GM12878 (cell line): ENCODE measurements at regions not wholly inside any gene's neighbourhood (a gene's known extent, or its start where the extent isn't known, plus 50 kb on each side); places are given as distances from the start of the nearest gene placed in this dataset.

Experiments used
- ATAC-seq: fragments of 200-7000 bp; cut with Tn5 transposase; 3 replicates; pipeline ENCODE4 v1.9.1; 2020; ENCODE audit warnings: mild to moderate bottlenecking, moderate library complexity
- BruUV-seq: library from RNA; stranded (reverse); fragments of 400-500 nt; replicated peaks from 2 replicates; lab custom pipeline; 2021; lab: Mats Ljungman, UMichigan
- CTCF ChIA-PET: fragments of 300-600 bp; sonication (Branson Sonifier 250); formaldehyde crosslinking; extraction: SDS; loops from one replicate; lab custom pipeline; 2021; ENCODE audit warnings: inconsistent platforms; lab: Yijun Ruan, JAX
- POLR2A ChIA-PET: fragments of 350-600 bp; formaldehyde crosslinking; extraction: SDS; loops from one replicate; lab custom pipeline; 2021; ENCODE audit warnings: inconsistent platforms; lab: Charles Lee
- RAD21 ChIA-PET: fragments of 300-600 bp; sonication (Branson Sonifier 250); formaldehyde crosslinking; loops from one replicate; lab custom pipeline; 2023; ENCODE audit warnings: antibody characterized with exemption; ENCODE audit not compliant: unreplicated experiment; lab: Charles Lee
- SMC1A ChIA-PET: fragments of 300-600 bp; sonication (Branson Sonifier 250); formaldehyde crosslinking; loops from one replicate; lab custom pipeline; 2023; ENCODE audit not compliant: unreplicated experiment, uncharacterized antibody; lab: Charles Lee
- DNase-seq: peaks from one replicate; pipeline ENCODE4 v3.0.0-alpha.2; 2011; ENCODE audit warnings: low read depth, low spot score
- FAIRE-seq: peaks from 3 replicates; lab custom pipeline; 2011; peaks lifted over from hg19 to GRCh38; lab: Jason Lieb, UNC
- H2AFZ ChIP-seq: 2 replicates; pipeline ENCODE4 v1.6.0; 2011; ENCODE audit warnings: low read depth, low read length, control low read depth; ENCODE audit not compliant: control insufficient read depth
- H3K27ac ChIP-seq: 2 replicates; pipeline ENCODE4 v1.5.1; 2011; ENCODE audit warnings: control low read depth; ENCODE audit not compliant: control insufficient read depth, insufficient read depth
- H3K27me3 ChIP-seq, 2 experiments: replicated peaks in 1 of 2; 2 replicates each; pipeline versions ENCODE4 v1.6.0 to v1.6.1; 2011; ENCODE audit warnings: low read length in 1 of 2; ENCODE audit not compliant: control insufficient read depth in 2 of 2, insufficient read depth in 2 of 2
- H3K36me3 ChIP-seq, 2 experiments: 2 replicates each; pipeline ENCODE4 v1.5.1; 2011; ENCODE audit warnings: low read length in 1 of 2; ENCODE audit not compliant: control insufficient read depth in 2 of 2, insufficient read depth in 2 of 2
- H3K4me1 ChIP-seq: 2 replicates; pipeline ENCODE4 v1.6.1; 2011; ENCODE audit warnings: mild to moderate bottlenecking, low read length, moderate library complexity, mixed read lengths; ENCODE audit not compliant: control insufficient read depth, insufficient read depth
- H3K4me2 ChIP-seq: 2 replicates; pipeline ENCODE4 v1.6.0; 2011; ENCODE audit warnings: control low read depth; ENCODE audit not compliant: control insufficient read depth, insufficient read depth
- H3K4me3 ChIP-seq: fragments of 200-600 bp; sonication (generic); 2 replicates; pipeline ENCODE4 v1.5.1; 2016
- H3K79me2 ChIP-seq: 2 replicates; pipeline ENCODE4 v1.6.0; 2011; ENCODE audit warnings: low read length; ENCODE audit not compliant: control insufficient read depth, insufficient read depth
- H3K9ac ChIP-seq: 2 replicates; pipeline ENCODE4 v1.8.0; 2011; ENCODE audit warnings: low read length, control low read depth, mixed read lengths; ENCODE audit not compliant: control insufficient read depth, insufficient read depth
- H3K9me3 ChIP-seq: replicated peaks from 3 replicates; pipeline ENCODE4 v1.5.1; 2011; ENCODE audit warnings: mild to moderate bottlenecking, low read length; ENCODE audit not compliant: control insufficient read depth, insufficient read depth
- H4K20me1 ChIP-seq: 2 replicates; pipeline ENCODE4 v1.6.0; 2011; ENCODE audit not compliant: control insufficient read depth, insufficient read depth
- CHD2 ChIP-seq: IDR thresholded peaks from 2 replicates; pipeline ENCODE4 v1.6.1; 2011; ENCODE audit warnings: low read depth, low read length, improper control_type of control experiment, borderline replicate concordance
- JUNB ChIP-seq: IDR thresholded peaks from 2 replicates; pipeline ENCODE4 v1.6.1; 2016; ENCODE audit warnings: antibody characterized with exemption, mild to moderate bottlenecking
- JUND ChIP-seq: IDR thresholded peaks from 2 replicates; pipeline ENCODE4 v1.6.1; 2012; ENCODE audit warnings: low read depth, mild to moderate bottlenecking, low read length, improper control_type of control experiment, moderate library complexity
- RFX5 ChIP-seq: IDR thresholded peaks from 2 replicates; pipeline ENCODE4 v1.6.1; 2011; ENCODE audit warnings: low read depth, low read length, improper control_type of control experiment
- SIN3A ChIP-seq: IDR thresholded peaks from 2 replicates; pipeline ENCODE4 v1.6.1; 2012; ENCODE audit warnings: low read depth, low read length, improper control_type of control experiment
- SMARCA5 ChIP-seq: fragments of 450-650 bp; IDR thresholded peaks from 2 replicates; pipeline ENCODE4 v1.6.1; 2017; ENCODE audit warnings: mild to moderate bottlenecking
- SRF ChIP-seq, 2 experiments: IDR thresholded peaks; 2 replicates each; pipeline ENCODE4 v1.6.1; 2011; ENCODE audit warnings: low read depth in 2 of 2, low read length in 2 of 2, mild to moderate bottlenecking in 1 of 2, moderate library complexity in 1 of 2
- SUZ12 ChIP-seq: fragments of 200-600 bp; sonication (generic); IDR thresholded peaks from one replicate; pipeline ENCODE4 v1.6.1; 2018; ENCODE audit warnings: antibody characterized with exemption, mild to moderate bottlenecking; ENCODE audit not compliant: unreplicated experiment
- TCF7 ChIP-seq: IDR thresholded peaks from 2 replicates; pipeline ENCODE4 v1.6.1; 2014; ENCODE audit warnings: antibody characterized with exemption, borderline replicate concordance
- WGBS: methylation state at CpG from one replicate; pipeline ENCODE4 v1.1.6; 2016; ENCODE audit warnings: low lambda C conversion rate; ENCODE audit not compliant: insufficient replicate concordance, insufficient coverage; ENCODE audit errors: missing lambda C conversion rate; 5-methylcytosine and 5-hydroxymethylcytosine counted together
- in situ Hi-C: fragments of 300-500 bp; cut with MboI; formaldehyde crosslinking; loops from 9 replicates; pipeline ENCODE4 v1.14.3; 2018; ENCODE audit warnings: mixed read lengths
- intact Hi-C: fragments of 100-400 bp; cut with micrococcal nuclease; formaldehyde crosslinking; loops from one replicate; pipeline ENCODE4 v1.14.2; 2022; ENCODE audit not compliant: unreplicated experiment
- TF ChIP-seq, protein P1 (sequence below): fragments of 450-650 bp; IDR thresholded peaks from 2 replicates; pipeline ENCODE4 v1.6.1; 2018; ENCODE audit warnings: mild to moderate bottlenecking, low read depth, moderate library complexity; ENCODE audit not compliant: partially characterized antibody
- TF ChIP-seq, protein P2 (sequence below): IDR thresholded peaks from 2 replicates; pipeline ENCODE4 v1.6.1; 2011; ENCODE audit warnings: low read depth, mild to moderate bottlenecking, low read length, moderate library complexity, borderline replicate concordance; ENCODE audit errors: extremely low read depth
- TF ChIP-seq, protein P3 (sequence below): fragments of 450-650 bp; formaldehyde crosslinking; IDR thresholded peaks from 2 replicates; pipeline ENCODE4 v1.5.0; 2022; ENCODE audit warnings: mild to moderate bottlenecking, missing genetic modification characterization
- TF ChIP-seq, protein P4 (sequence below): fragments of 450-650 bp; IDR thresholded peaks from 2 replicates; pipeline ENCODE4 v1.6.1; 2017; ENCODE audit warnings: mild to moderate bottlenecking, moderate library complexity

DNA sequence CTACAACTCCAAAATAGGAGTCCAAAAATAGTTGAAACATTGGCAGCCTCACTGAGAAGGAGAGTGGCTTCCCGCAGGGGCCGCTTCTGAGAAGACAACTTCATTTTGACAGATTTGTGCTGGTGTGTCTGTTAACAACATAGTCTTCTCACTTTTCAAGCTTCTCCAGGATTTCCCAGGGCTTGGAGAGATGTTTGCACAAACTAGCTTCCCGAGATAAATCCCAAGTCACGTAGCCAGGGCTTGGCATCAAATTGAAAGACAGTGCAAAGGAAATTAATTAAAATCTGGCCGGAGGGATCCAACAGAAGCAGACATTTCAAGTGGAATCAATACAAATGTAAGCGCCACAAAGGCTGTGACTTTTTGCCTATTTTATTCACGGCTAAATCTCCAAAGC lies 630.2 kb downstream of the DHX35 start:
- ATAC-seq = no peak
- H4K20me1 ChIP-seq = no peaks in the 10 kb centered on the region
- ChIA-PET SMC1A (no interaction called here), RAD21 (no interaction called here), POLR2A (no interaction called here), CTCF (interaction anchor here (1.6 kb wide), 1 partner anchor 14 kb away, joined by 3 read pairs; no protein-coding TSS in a partner anchor)
- no peak overlapping the region for H3K4me3 ChIP-seq
- FAIRE-seq = no peak
- no peaks in the 10 kb centered on the region; a peak in 1 of 4 replicates for H3K27me3 ChIP-seq
- H3K9me3 ChIP-seq = no peaks in the 10 kb centered on the region
- H3K27ac ChIP-seq = no peak overlapping the region
- no TSS peak for BruUV-seq
- intact Hi-C loops = no loop called here
- no peak overlapping the region for H3K9ac ChIP-seq
- in situ Hi-C loops = no loop called here
- no peaks in the 10 kb centered on the region for H3K79me2 ChIP-seq
- DNase-seq = no peak
- no peaks in the 10 kb centered on the region for H3K36me3 ChIP-seq
- no peak overlapping the region for H2AFZ ChIP-seq
- H3K4me1 ChIP-seq = no peaks in the 10 kb centered on the region
- no peak overlapping the region for H3K4me2 ChIP-seq
- WGBS = 17% methylated on average over 7 of the region's 7 CpGs
- TF ChIP-seq JUND (no peak), RFX5 (no peak), JUNB (no peak), TCF7 (no peak), CHD2 (no peak), SMARCA5 (no peak), SUZ12 (no peak), SIN3A (no peak), SRF (IDR thresholded peaks at IDR 0.05; ENCODE audit: low read depth in 2 of 2, low read length in 2 of 2) (no peak)
- TF ChIP-seq, protein P1, sequence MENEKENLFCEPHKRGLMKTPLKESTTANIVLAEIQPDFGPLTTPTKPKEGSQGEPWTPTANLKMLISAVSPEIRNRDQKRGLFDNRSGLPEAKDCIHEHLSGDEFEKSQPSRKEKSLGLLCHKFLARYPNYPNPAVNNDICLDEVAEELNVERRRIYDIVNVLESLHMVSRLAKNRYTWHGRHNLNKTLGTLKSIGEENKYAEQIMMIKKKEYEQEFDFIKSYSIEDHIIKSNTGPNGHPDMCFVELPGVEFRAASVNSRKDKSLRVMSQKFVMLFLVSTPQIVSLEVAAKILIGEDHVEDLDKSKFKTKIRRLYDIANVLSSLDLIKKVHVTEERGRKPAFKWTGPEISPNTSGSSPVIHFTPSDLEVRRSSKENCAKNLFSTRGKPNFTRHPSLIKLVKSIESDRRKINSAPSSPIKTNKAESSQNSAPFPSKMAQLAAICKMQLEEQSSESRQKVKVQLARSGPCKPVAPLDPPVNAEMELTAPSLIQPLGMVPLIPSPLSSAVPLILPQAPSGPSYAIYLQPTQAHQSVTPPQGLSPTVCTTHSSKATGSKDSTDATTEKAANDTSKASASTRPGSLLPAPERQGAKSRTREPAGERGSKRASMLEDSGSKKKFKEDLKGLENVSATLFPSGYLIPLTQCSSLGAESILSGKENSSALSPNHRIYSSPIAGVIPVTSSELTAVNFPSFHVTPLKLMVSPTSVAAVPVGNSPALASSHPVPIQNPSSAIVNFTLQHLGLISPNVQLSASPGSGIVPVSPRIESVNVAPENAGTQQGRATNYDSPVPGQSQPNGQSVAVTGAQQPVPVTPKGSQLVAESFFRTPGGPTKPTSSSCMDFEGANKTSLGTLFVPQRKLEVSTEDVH = no peak
- TF ChIP-seq, protein P2, sequence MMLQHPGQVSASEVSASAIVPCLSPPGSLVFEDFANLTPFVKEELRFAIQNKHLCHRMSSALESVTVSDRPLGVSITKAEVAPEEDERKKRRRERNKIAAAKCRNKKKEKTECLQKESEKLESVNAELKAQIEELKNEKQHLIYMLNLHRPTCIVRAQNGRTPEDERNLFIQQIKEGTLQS = no peak
- TF ChIP-seq, protein P3, sequence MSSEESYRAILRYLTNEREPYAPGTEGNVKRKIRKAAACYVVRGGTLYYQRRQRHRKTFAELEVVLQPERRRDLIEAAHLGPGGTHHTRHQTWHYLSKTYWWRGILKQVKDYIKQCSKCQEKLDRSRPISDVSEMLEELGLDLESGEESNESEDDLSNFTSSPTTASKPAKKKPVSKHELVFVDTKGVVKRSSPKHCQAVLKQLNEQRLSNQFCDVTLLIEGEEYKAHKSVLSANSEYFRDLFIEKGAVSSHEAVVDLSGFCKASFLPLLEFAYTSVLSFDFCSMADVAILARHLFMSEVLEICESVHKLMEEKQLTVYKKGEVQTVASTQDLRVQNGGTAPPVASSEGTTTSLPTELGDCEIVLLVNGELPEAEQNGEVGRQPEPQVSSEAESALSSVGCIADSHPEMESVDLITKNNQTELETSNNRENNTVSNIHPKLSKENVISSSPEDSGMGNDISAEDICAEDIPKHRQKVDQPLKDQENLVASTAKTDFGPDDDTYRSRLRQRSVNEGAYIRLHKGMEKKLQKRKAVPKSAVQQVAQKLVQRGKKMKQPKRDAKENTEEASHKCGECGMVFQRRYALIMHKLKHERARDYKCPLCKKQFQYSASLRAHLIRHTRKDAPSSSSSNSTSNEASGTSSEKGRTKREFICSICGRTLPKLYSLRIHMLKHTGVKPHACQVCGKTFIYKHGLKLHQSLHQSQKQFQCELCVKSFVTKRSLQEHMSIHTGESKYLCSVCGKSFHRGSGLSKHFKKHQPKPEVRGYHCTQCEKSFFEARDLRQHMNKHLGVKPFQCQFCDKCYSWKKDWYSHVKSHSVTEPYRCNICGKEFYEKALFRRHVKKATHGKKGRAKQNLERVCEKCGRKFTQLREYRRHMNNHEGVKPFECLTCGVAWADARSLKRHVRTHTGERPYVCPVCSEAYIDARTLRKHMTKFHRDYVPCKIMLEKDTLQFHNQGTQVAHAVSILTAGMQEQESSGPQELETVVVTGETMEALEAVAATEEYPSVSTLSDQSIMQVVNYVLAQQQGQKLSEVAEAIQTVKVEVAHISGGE (CRISPR knock-in tag) = no peak
- TF ChIP-seq, protein P4, sequence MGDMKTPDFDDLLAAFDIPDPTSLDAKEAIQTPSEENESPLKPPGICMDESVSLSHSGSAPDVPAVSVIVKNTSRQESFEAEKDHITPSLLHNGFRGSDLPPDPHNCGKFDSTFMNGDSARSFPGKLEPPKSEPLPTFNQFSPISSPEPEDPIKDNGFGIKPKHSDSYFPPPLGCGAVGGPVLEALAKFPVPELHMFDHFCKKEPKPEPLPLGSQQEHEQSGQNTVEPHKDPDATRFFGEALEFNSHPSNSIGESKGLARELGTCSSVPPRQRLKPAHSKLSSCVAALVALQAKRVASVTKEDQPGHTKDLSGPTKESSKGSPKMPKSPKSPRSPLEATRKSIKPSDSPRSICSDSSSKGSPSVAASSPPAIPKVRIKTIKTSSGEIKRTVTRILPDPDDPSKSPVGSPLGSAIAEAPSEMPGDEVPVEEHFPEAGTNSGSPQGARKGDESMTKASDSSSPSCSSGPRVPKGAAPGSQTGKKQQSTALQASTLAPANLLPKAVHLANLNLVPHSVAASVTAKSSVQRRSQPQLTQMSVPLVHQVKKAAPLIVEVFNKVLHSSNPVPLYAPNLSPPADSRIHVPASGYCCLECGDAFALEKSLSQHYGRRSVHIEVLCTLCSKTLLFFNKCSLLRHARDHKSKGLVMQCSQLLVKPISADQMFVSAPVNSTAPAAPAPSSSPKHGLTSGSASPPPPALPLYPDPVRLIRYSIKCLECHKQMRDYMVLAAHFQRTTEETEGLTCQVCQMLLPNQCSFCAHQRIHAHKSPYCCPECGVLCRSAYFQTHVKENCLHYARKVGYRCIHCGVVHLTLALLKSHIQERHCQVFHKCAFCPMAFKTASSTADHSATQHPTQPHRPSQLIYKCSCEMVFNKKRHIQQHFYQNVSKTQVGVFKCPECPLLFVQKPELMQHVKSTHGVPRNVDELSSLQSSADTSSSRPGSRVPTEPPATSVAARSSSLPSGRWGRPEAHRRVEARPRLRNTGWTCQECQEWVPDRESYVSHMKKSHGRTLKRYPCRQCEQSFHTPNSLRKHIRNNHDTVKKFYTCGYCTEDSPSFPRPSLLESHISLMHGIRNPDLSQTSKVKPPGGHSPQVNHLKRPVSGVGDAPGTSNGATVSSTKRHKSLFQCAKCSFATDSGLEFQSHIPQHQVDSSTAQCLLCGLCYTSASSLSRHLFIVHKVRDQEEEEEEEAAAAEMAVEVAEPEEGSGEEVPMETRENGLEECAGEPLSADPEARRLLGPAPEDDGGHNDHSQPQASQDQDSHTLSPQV = no peak
